Activated T-helper 1 cell treated with Interleukin-2 at 50 U/mL for 16 hours (primary cell): ENCODE measurements at regions not wholly inside any gene's neighbourhood (a gene's known extent, or its start where the extent isn't known, plus 50 kb on each side); places are given as distances from the start of the nearest gene placed in this dataset.
"Not testable (repeated sequence)": the region's sequence is repeated elsewhere in the genome, so short reads cannot be mapped to it uniquely, and the experiment has no call there.

Experiments
- DNase-seq: peaks from one replicate; pipeline ENCODE4 v3.0.0-alpha.2; 2020; ENCODE audit warnings: low read depth

- no peak for DNase-seq
These were observed 176.8 kb downstream of the ZNF737 start for GRCh38 chr19:20388706-20389225.

GRCh38 chr19:20385061-20385460 lies 180.5 kb downstream of the ZNF737 start:
- DNase-seq = no peak

GRCh38 chr19:20371911-20372310 lies 193.7 kb downstream of the ZNF737 start:
- DNase-seq = no peak

- DNase-seq = not testable (repeated sequence)
These were observed 194.3 kb downstream of the ZNF737 start for GRCh38 chr19:20371304-20371703.

- no peak for DNase-seq
These were observed 197.7 kb downstream of the ZNF737 start for GRCh38 chr19:20367811-20368294.

- DNase-seq = no peak
These were observed 198.1 kb downstream of the ZNF486 start for GRCh38 chr19:20365146-20365545.

GRCh38 chr19:20359933-20360720 lies 193.1 kb downstream of the ZNF486 start:
- no peak for DNase-seq

- DNase-seq = not testable (repeated sequence)
These were observed 191.9 kb downstream of the ZNF486 start for GRCh38 chr19:20358841-20359465.

- DNase-seq = no peak
These were observed 190.9 kb downstream of the ZNF486 start for GRCh38 chr19:20357921-20358320.

GRCh38 chr19:20351244-20351643 lies 184.2 kb downstream of the ZNF486 start:
- no peak for DNase-seq

GRCh38 chr19:20349206-20349605 lies 182.2 kb downstream of the ZNF486 start:
- DNase-seq = no peak

GRCh38 chr19:20339444-20339843 lies 172.4 kb downstream of the ZNF486 start:
- no peak for DNase-seq

GRCh38 chr19:20334760-20335159 lies 167.7 kb downstream of the ZNF486 start:
- DNase-seq = no peak

GRCh38 chr19:20333508-20333907 lies 166.5 kb downstream of the ZNF486 start:
- DNase-seq = no peak

GRCh38 chr19:20325151-20325550 lies 158.1 kb downstream of the ZNF486 start:
- DNase-seq = no peak

GRCh38 chr19:20321139-20321763 lies 154.2 kb downstream of the ZNF486 start:
- no peak for DNase-seq

- DNase-seq = no peak
These were observed 153.2 kb downstream of the ZNF486 start for GRCh38 chr19:20320191-20320590.

GRCh38 chr19:20318616-20319015 lies 151.6 kb downstream of the ZNF486 start:
- no peak for DNase-seq

GRCh38 chr19:20315543-20315942 lies 148.5 kb downstream of the ZNF486 start:
- DNase-seq = no peak

- DNase-seq = no peak
These were observed 146.9 kb downstream of the ZNF486 start for GRCh38 chr19:20313894-20314293.

- DNase-seq = no peak
These were observed 140.1 kb downstream of the ZNF486 start for GRCh38 chr19:20307127-20307526.

GRCh38 chr19:20296314-20296713 lies 129.3 kb downstream of the ZNF486 start:
- not testable (repeated sequence) for DNase-seq

GRCh38 chr19:20294181-20294580 lies 127.2 kb downstream of the ZNF486 start:
- DNase-seq = no peak
